H1 (cell line): ENCODE measurements at regions not wholly inside any gene's neighbourhood (a gene's known extent, or its start where the extent isn't known, plus 50 kb on each side); places are given as distances from the start of the nearest gene placed in this dataset.

Source experiments
- CTCF ChIA-PET: fragments of 300-600 bp; sonication (Branson Sonifier 250); formaldehyde crosslinking; loops from one replicate; lab custom pipeline; 2021; ENCODE audit not compliant: partially characterized antibody; lab: Charles Lee
- POLR2A ChIA-PET: fragments of 300-600 bp; sonication (Branson Sonifier 250); formaldehyde crosslinking; loops from one replicate; lab custom pipeline; 2021; ENCODE audit warnings: inconsistent platforms; ENCODE audit not compliant: partially characterized antibody; lab: Charles Lee
- DNase-seq, 2 experiments: peaks; one replicate each; pipeline versions ENCODE4 v3.0.0 to v3.0.0-alpha.2; 2010 to 2022; ENCODE audit warnings: low spot score in 2 of 2, low read depth in 1 of 2, mixed read lengths in 1 of 2
- FAIRE-seq: peaks from 2 replicates; lab custom pipeline; 2011; peaks lifted over from hg19 to GRCh38; lab: Jason Lieb, UNC
- H2AFZ ChIP-seq: 2 replicates; pipeline ENCODE4 v1.8.1; 2012; ENCODE audit warnings: low read length, inconsistent platforms
- H2AK5ac ChIP-seq: 2 replicates; pipeline ENCODE4 v1.6.1; 2013; ENCODE audit warnings: low read depth, low read length
- H2BK120ac ChIP-seq: replicated peaks from 2 replicates; pipeline ENCODE3; 2013; ENCODE audit warnings: low read depth, low read length, inconsistent platforms
- H2BK12ac ChIP-seq: 2 replicates; pipeline ENCODE4 v1.6.1; 2013; ENCODE audit warnings: low read depth, low read length
- H2BK15ac ChIP-seq: 2 replicates; pipeline ENCODE4 v1.6.1; 2013; ENCODE audit warnings: low read length
- H2BK20ac ChIP-seq: 2 replicates; pipeline ENCODE4 v1.6.1; 2013; ENCODE audit warnings: low read length
- H2BK5ac ChIP-seq: 2 replicates; pipeline ENCODE4 v1.6.1; 2013; ENCODE audit warnings: low read depth, low read length
- H3K14ac ChIP-seq: 2 replicates; pipeline ENCODE4 v1.6.1; 2013; ENCODE audit warnings: inconsistent platforms; ENCODE audit not compliant: insufficient read length
- H3K18ac ChIP-seq: 2 replicates; pipeline ENCODE4 v1.6.1; 2013; ENCODE audit warnings: low read length; ENCODE audit errors: extremely low read depth
- H3K23ac ChIP-seq: 2 replicates; pipeline ENCODE4 v1.6.1; 2013; ENCODE audit warnings: inconsistent platforms; ENCODE audit not compliant: insufficient read length
- H3K23me2 ChIP-seq: 2 replicates; pipeline ENCODE4 v1.6.1; 2013; ENCODE audit warnings: low read depth, low read length
- H3K27ac ChIP-seq: 2 replicates; pipeline ENCODE4 v1.6.1; 2011; ENCODE audit warnings: low read depth, low read length, inconsistent platforms
- H3K27me3 ChIP-seq, 4 experiments: replicated peaks in 1 of 4; 1 replicate in 1 of 4; 2 replicates in 3 of 4; pipeline versions ENCODE4 v1.6.1 to v1.8.1; 2011 to 2013; ENCODE audit warnings: low read length in 3 of 4, mild to moderate bottlenecking in 3 of 4, inconsistent platforms in 2 of 4, mixed read lengths in 2 of 4, moderate library complexity in 1 of 4; ENCODE audit not compliant: control insufficient read depth in 3 of 4, insufficient read depth in 3 of 4; ENCODE audit errors: extremely low read depth in 1 of 4
- H3K36me3 ChIP-seq, 4 experiments: 2 replicates each; pipeline versions ENCODE4 v1.6.1 to v1.8.1; 2011 to 2013; ENCODE audit warnings: mild to moderate bottlenecking in 4 of 4, low read length in 3 of 4, moderate library complexity in 2 of 4, control low read depth in 1 of 4, inconsistent platforms in 1 of 4; ENCODE audit not compliant: insufficient read depth in 4 of 4, control insufficient read depth in 2 of 4
- H3K4ac ChIP-seq: replicated peaks from 2 replicates; pipeline ENCODE3; 2013; ENCODE audit warnings: low read length, low read depth, mixed read lengths, inconsistent platforms; ENCODE audit not compliant: insufficient read length
- H3K4me1 ChIP-seq, 4 experiments: replicated peaks in 1 of 4; 1 replicate in 1 of 4; 2 replicates in 3 of 4; pipeline versions ENCODE4 v1.6.1 to v1.8.1; 2011 to 2013; ENCODE audit warnings: low read length in 3 of 4, inconsistent platforms in 2 of 4, mixed read lengths in 1 of 4; ENCODE audit not compliant: insufficient read depth in 4 of 4, control insufficient read depth in 3 of 4
- H3K4me2 ChIP-seq, 2 experiments: 2 replicates each; pipeline versions ENCODE4 v1.6.1 to v1.8.1; 2011 to 2013; ENCODE audit warnings: low read depth in 2 of 2, low read length in 2 of 2, control low read depth in 1 of 2, inconsistent platforms in 1 of 2, mild to moderate bottlenecking in 1 of 2; ENCODE audit not compliant: insufficient read depth in 1 of 2
- H3K4me3 ChIP-seq, 4 experiments: fragments of 200-600, 300-600 bp in 1 of 4; sonication (generic), shearing (Covaris generic), sonication (Bioruptor Twin) in 1 of 4; 2 replicates each; pipeline versions ENCODE4 v1.5.1 to v1.8.1; 2011 to 2016; ENCODE audit warnings: low read length in 4 of 4, low read depth in 3 of 4, control low read depth in 2 of 4, inconsistent platforms in 2 of 4, mild to moderate bottlenecking in 2 of 4, mixed read lengths in 1 of 4, moderate library complexity in 1 of 4; ENCODE audit not compliant: insufficient read depth in 2 of 4; ENCODE audit errors: extremely low read depth in 1 of 4
- H3K56ac ChIP-seq: replicated peaks from 2 replicates; pipeline ENCODE3; 2013; ENCODE audit warnings: low read depth, mild to moderate bottlenecking, mixed read lengths, low read length, inconsistent platforms; ENCODE audit not compliant: insufficient read length
- H3K79me1 ChIP-seq: 2 replicates; pipeline ENCODE4 v1.6.1; 2013; ENCODE audit warnings: low read depth, low read length, control low read depth
- H3K79me2 ChIP-seq, 2 experiments: 2 replicates each; pipeline versions ENCODE4 v1.6.1 to v1.8.1; 2012 to 2013; ENCODE audit warnings: low read length in 2 of 2, mild to moderate bottlenecking in 2 of 2, inconsistent platforms in 1 of 2; ENCODE audit not compliant: insufficient read depth in 2 of 2, control insufficient read depth in 1 of 2
- H3K9ac ChIP-seq, 4 experiments: replicated peaks in 1 of 4; 1 replicate in 1 of 4; 2 replicates in 3 of 4; pipeline versions ENCODE4 v1.6.1 to v1.8.1; 2011 to 2013; ENCODE audit warnings: low read depth in 3 of 4, low read length in 3 of 4, control low read depth in 2 of 4, mild to moderate bottlenecking in 2 of 4, moderate library complexity in 2 of 4, inconsistent platforms in 1 of 4; ENCODE audit errors: extremely low read depth in 1 of 4
- H3K9me3 ChIP-seq, 2 experiments: 2 replicates each; pipeline versions ENCODE4 v1.6.1 to v1.8.1; 2012 to 2013; ENCODE audit warnings: mild to moderate bottlenecking in 2 of 2, moderate library complexity in 2 of 2, control low read depth in 1 of 2, inconsistent platforms in 1 of 2, low read depth in 1 of 2, low read length in 1 of 2, mixed read lengths in 1 of 2; ENCODE audit not compliant: insufficient read depth in 2 of 2
- H4K20me1 ChIP-seq, 2 experiments: replicated peaks in 1 of 2; 2 replicates each; pipeline versions ENCODE3 to v1.8.1; 2011 to 2013; ENCODE audit warnings: inconsistent platforms in 2 of 2, low read length in 2 of 2, mild to moderate bottlenecking in 1 of 2; ENCODE audit not compliant: insufficient read depth in 2 of 2, control insufficient read depth in 1 of 2
- H4K5ac ChIP-seq: 2 replicates; pipeline ENCODE4 v1.6.1; 2013; ENCODE audit warnings: low read length, low read depth, mixed read lengths, inconsistent platforms; ENCODE audit not compliant: insufficient read length
- H4K8ac ChIP-seq: 2 replicates; pipeline ENCODE4 v1.8.0; 2013; ENCODE audit warnings: mild to moderate bottlenecking, moderate library complexity, low read length, inconsistent platforms; ENCODE audit not compliant: insufficient read depth; ENCODE audit errors: extremely low read depth
- H4K91ac ChIP-seq: replicated peaks from 2 replicates; pipeline ENCODE3; 2013; ENCODE audit warnings: low read length, mixed read lengths, inconsistent platforms; ENCODE audit not compliant: insufficient read length
- ASH2L ChIP-seq: fragments of 200-600, 300-600 bp; sonication (generic); IDR thresholded peaks from one replicate; pipeline ENCODE4 v1.7.1; 2017; ENCODE audit warnings: low read length
- BRCA1 ChIP-seq: IDR thresholded peaks from 2 replicates; pipeline ENCODE4 v1.6.1; 2012; ENCODE audit warnings: low read depth, low read length, improper control_type of control experiment
- CHD1 ChIP-seq: IDR thresholded peaks from 2 replicates; pipeline ENCODE4 v1.6.1; 2012; ENCODE audit warnings: low read depth, low read length, improper control_type of control experiment
- HDAC2 ChIP-seq, 2 experiments: fragments of 300-600 bp in 1 of 2; sonication (generic) in 1 of 2; IDR thresholded peaks; 2 replicates each; pipeline ENCODE4 v1.6.1; 2011 to 2012; ENCODE audit warnings: low read depth in 2 of 2, low read length in 2 of 2, mild to moderate bottlenecking in 2 of 2, moderate library complexity in 2 of 2, borderline replicate concordance in 1 of 2, inconsistent platforms in 1 of 2
- JUND ChIP-seq: IDR thresholded peaks from 2 replicates; pipeline ENCODE4 v1.6.1; 2011; ENCODE audit warnings: mild to moderate bottlenecking, improper control_type of control experiment, low read length
- KDM5A ChIP-seq: fragments of 200-600 bp; IDR thresholded peaks from 2 replicates; pipeline ENCODE4 v1.7.1; 2012; ENCODE audit warnings: mild to moderate bottlenecking, low read length, inconsistent platforms, mixed read lengths
- NRF1 ChIP-seq: IDR thresholded peaks from 2 replicates; pipeline ENCODE4 v1.6.1; 2011; ENCODE audit warnings: mild to moderate bottlenecking, low read depth, low read length, improper control_type of control experiment
- RBBP5 ChIP-seq: IDR thresholded peaks from 2 replicates; pipeline ENCODE4 v1.7.1; 2012; ENCODE audit warnings: low read depth, mild to moderate bottlenecking, inconsistent platforms, low read length, moderate library complexity, borderline replicate concordance
- SP1 ChIP-seq: IDR thresholded peaks from 2 replicates; pipeline ENCODE4 v1.6.1; 2011; ENCODE audit warnings: low read depth, low read length
- SRF ChIP-seq: IDR thresholded peaks from 2 replicates; pipeline ENCODE4 v1.6.1; 2011; ENCODE audit warnings: mild to moderate bottlenecking, low read depth, low read length, moderate library complexity
- SUZ12 ChIP-seq: fragments of 200-600 bp; sonication (generic); IDR thresholded peaks from 2 replicates; pipeline ENCODE4 v1.6.1; 2012; ENCODE audit warnings: mild to moderate bottlenecking, inconsistent platforms, low read length, moderate library complexity, mixed read lengths
- TCF12 ChIP-seq: IDR thresholded peaks from 2 replicates; pipeline ENCODE4 v1.6.1; 2011; ENCODE audit warnings: low read depth, mild to moderate bottlenecking, low read length
- YY1 ChIP-seq: IDR thresholded peaks from 2 replicates; pipeline ENCODE4 v1.6.1; 2011; ENCODE audit warnings: low read depth, mild to moderate bottlenecking, low read length
- ZNF274 ChIP-seq: IDR thresholded peaks from 2 replicates; pipeline ENCODE4 v1.7.0; 2012; ENCODE audit warnings: low read length, borderline replicate concordance; ENCODE audit errors: extremely low read depth
- WGBS, 2 experiments: shearing (Covaris generic) in 1 of 2; methylation state at CpG; one replicate each; pipeline versions ENCODE4 v1.1.6 to v1.1.7; 2013 to 2015; ENCODE audit warnings: low lambda C conversion rate in 2 of 2, mixed read lengths in 2 of 2, inconsistent platforms in 1 of 2, low coverage in 1 of 2, missing lambda C conversion rate in 1 of 2; ENCODE audit not compliant: insufficient replicate concordance in 2 of 2, insufficient coverage in 1 of 2, insufficient read length in 1 of 2; ENCODE audit errors: extremely low coverage in 1 of 2, missing lambda C conversion rate in 1 of 2; 5-methylcytosine and 5-hydroxymethylcytosine counted together

GRCh38 chr3:132787616-132788300, 65.5 kb upstream of the NPHP3 start:
- H3K18ac ChIP-seq = no peak overlapping the region
- H4K8ac ChIP-seq = no peak overlapping the region
- no peak overlapping the region for H3K9ac ChIP-seq
- peaks cover 0 to 6% (median 5%) of the 10 kb centered on the region in 4 experiments; a peak in 4 of 7 replicates for H3K4me1 ChIP-seq
- CTCF ChIA-PET = interaction anchor here (1.0 kb wide), 2 partner anchors 38 to 62 kb away, joined by 3 read pairs; no protein-coding TSS in a partner anchor
- H4K91ac ChIP-seq = no peak overlapping the region
- no peaks in the 10 kb centered on the region for H3K79me2 ChIP-seq
- H3K56ac ChIP-seq = no peak overlapping the region
- no peak overlapping the region for H3K23ac ChIP-seq
- POLR2A ChIA-PET = no interaction called here
- no peak overlapping the region for H2BK15ac ChIP-seq
- H2AFZ ChIP-seq = no peak overlapping the region
- H2AK5ac ChIP-seq = no peak overlapping the region
- H3K4me2 ChIP-seq = no peak overlapping the region
- H3K36me3 ChIP-seq = no peaks in the 10 kb centered on the region
- no peaks in the 10 kb centered on the region for H3K23me2 ChIP-seq
- H2BK120ac ChIP-seq = no peak overlapping the region
- no peaks in the 10 kb centered on the region for H3K79me1 ChIP-seq
- H2BK20ac ChIP-seq = no peak overlapping the region
- no peak overlapping the region for H3K14ac ChIP-seq
- 97% methylated on average over 2 of the region's 2 CpGs; no CpG with 5 or more reads in 1 of the 2 experiments for WGBS, 2 experiments
- DNase-seq (no peak), FAIRE-seq (no peak)
- no peak overlapping the region for H2BK12ac ChIP-seq
- no peak overlapping the region for H4K5ac ChIP-seq
- no peaks in the 10 kb centered on the region for H4K20me1 ChIP-seq
- no peak overlapping the region for H3K4me3 ChIP-seq
- H2BK5ac ChIP-seq = no peak overlapping the region
- no peaks in the 10 kb centered on the region for H3K9me3 ChIP-seq
- H3K27ac ChIP-seq = no peak overlapping the region
- no peak overlapping the region for H3K4ac ChIP-seq
- H3K27me3 ChIP-seq = no peaks in the 10 kb centered on the region
- TF ChIP-seq YY1 = no peak
- no peak for TF ChIP-seq HDAC2 (IDR thresholded peaks at IDR 0.05; ENCODE audit: borderline replicate concordance in 1 of 2, low read depth in 2 of 2, low read length in 2 of 2)
- no peak for TF ChIP-seq SP1
- TF ChIP-seq KDM5A = no peak
- no peak for TF ChIP-seq BRCA1
- TF ChIP-seq CHD1 = no peak
- TF ChIP-seq RBBP5 = no peak
- TF ChIP-seq JUND = no peak
- no peak for TF ChIP-seq SRF
- TF ChIP-seq ZNF274 = no peak
- TF ChIP-seq TCF12 = no peak
- TF ChIP-seq NRF1 = no peak
- TF ChIP-seq SUZ12 = no peak
- TF ChIP-seq ASH2L = no peak
